Fibroblast of villous mesenchyme (primary cell): ENCODE measurements at regions not wholly inside any gene's neighbourhood (a gene's known extent, or its start where the extent isn't known, plus 50 kb on each side); places are given as distances from the start of the nearest gene placed in this dataset.

ENCODE experiments used
- DNase-seq: peaks from one replicate; pipeline ENCODE4 v3.0.0-alpha.2; 2010; ENCODE audit warnings: low read depth
- H3K4me3 ChIP-seq: 2 replicates; pipeline ENCODE4 v1.5.1; 2011; ENCODE audit warnings: low read depth, mild to moderate bottlenecking, low read length
- TF ChIP-seq, protein P1 (sequence below): IDR thresholded peaks from 2 replicates; pipeline ENCODE4 v1.5.1; 2012; ENCODE audit warnings: low read depth, mild to moderate bottlenecking, low read length; ENCODE audit not compliant: insufficient read depth

DNA sequence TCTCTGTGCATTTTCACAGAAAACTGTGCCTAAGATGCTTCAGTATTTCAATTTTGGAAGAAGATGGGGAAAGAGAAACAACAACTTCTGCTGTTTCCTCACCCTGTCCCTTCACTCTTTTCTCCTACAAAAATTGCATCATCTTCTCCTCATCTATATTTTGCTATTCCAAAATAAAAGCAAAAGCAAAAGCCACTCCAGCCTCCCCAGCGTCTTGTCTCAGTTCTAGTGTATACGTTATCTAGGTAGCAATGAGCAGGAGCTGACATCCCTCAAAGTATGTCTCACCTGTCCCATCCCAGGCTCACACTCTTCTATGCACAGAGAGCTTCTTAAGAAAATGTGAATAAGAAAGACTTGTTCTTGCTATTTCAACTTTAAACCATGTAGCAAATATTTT, 163.8 kb upstream of the TAB2 start:
- DNase-seq: no peak
- no peak overlapping the region for H3K4me3 ChIP-seq
- TF ChIP-seq, protein P1, sequence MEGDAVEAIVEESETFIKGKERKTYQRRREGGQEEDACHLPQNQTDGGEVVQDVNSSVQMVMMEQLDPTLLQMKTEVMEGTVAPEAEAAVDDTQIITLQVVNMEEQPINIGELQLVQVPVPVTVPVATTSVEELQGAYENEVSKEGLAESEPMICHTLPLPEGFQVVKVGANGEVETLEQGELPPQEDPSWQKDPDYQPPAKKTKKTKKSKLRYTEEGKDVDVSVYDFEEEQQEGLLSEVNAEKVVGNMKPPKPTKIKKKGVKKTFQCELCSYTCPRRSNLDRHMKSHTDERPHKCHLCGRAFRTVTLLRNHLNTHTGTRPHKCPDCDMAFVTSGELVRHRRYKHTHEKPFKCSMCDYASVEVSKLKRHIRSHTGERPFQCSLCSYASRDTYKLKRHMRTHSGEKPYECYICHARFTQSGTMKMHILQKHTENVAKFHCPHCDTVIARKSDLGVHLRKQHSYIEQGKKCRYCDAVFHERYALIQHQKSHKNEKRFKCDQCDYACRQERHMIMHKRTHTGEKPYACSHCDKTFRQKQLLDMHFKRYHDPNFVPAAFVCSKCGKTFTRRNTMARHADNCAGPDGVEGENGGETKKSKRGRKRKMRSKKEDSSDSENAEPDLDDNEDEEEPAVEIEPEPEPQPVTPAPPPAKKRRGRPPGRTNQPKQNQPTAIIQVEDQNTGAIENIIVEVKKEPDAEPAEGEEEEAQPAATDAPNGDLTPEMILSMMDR: no peak

DNA sequence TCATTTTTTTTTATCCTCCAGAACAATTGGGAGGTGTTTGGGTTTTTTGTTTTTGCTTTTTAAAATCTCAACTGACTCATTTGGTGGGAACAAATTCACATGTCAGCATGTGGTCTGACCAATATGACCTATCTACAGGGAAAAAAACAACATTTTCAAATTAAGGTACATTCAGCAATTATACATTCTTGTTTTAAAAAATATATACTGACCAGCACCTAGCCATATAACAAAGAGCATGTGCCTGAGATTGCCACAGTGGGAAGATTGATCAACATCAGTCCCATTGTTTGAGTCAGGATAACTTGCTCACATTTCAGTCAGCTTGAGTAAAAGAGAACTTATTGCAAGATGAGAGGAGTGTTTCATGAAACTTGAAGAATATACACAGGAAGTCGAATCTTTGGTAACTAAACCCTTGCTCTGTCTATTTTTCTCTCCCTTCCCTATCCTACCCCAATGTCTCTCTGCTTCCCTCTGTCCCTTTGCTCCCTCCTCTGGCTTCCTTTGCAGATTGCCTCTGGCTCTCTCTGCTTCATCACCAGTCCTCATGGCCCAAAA, 163.2 kb upstream of the TAB2 start:
- no peak overlapping the region for H3K4me3 ChIP-seq
- TF ChIP-seq, protein P1: no peak
- DNase-seq: no peak

DNA sequence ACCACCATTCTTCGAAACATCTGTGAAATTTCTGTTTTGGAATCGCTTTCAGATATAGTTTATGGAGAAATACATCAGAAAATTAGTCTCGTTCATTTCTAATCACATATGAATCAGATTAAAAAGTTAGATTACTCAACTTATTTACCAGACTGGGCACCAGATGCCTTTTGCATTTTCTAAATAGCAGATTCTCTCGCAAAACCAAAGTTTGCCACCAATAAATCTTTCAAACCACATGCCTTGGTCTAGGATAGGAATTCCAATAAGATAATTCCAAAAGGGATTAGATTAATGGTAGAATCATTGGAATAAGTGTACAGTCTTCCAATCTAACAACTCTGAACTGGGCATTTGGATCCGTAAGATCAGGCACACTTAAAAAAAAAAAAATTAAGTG, 160.4 kb upstream of the TAB2 start:
- DNase-seq: no peak
- TF ChIP-seq, protein P1: no peak
- no peak overlapping the region for H3K4me3 ChIP-seq

DNA sequence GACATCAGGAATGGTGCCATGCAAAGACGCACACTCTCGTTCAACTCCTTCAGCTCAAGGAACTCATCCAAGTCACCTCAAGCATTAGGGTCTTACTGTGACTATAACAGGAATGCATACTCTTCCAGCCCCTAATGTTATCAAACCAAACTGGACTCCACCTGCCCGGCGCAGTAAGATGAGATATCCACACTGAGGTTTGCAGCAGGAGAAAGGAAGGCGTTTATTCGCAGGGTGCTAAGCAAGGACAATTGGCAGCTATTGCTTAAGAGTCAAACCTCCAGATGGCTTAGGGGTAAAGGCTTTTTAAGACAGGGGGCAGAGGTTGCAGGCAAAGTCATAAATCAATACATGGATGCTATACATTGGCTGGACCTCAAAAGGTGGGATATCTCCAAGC, 159.4 kb upstream of the TAB2 start:
- no peak for DNase-seq
- no peak overlapping the region for H3K4me3 ChIP-seq
- TF ChIP-seq, protein P1: no peak

DNA sequence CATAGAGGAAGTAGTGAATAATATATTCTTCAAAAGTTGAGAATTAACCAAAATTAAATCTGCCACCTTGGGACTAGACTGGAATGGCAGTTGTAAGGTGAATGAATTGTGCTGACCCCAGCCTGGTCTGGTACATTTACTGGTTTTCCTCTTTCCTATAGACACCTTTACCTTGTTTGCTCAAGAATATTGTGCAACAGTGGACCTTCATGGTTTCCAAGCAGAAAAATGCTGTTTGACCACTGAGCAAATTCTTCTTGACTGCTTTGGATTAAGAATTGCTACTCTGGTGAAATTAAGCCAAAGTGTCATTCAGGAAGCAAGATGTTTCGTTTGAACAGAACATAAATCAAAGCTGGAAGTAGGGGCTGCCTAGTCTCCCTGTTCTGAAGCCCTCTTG, 156.6 kb upstream of the TAB2 start:
- H3K4me3 ChIP-seq: no peak overlapping the region
- DNase-seq: no peak
- TF ChIP-seq, protein P1: no peak

DNA sequence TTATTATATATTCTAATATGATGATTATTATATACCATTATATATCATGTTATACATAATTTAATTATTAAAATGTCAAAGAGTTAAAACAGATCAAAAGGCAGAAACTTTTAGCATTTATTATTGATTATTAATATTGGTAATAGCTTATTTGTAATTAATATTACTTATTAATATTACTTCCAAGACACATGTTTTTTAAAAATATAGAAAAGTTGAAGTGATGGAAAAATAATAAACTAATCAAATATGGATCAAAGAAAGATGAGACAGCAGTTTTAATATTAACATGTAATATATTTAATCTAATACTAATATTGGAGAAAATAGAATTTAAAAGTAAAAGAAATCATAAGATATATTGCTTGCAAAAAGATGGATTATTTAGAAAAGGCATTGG, 154.6 kb upstream of the TAB2 start:
- DNase-seq: no peak
- TF ChIP-seq, protein P1: no peak

DNA sequence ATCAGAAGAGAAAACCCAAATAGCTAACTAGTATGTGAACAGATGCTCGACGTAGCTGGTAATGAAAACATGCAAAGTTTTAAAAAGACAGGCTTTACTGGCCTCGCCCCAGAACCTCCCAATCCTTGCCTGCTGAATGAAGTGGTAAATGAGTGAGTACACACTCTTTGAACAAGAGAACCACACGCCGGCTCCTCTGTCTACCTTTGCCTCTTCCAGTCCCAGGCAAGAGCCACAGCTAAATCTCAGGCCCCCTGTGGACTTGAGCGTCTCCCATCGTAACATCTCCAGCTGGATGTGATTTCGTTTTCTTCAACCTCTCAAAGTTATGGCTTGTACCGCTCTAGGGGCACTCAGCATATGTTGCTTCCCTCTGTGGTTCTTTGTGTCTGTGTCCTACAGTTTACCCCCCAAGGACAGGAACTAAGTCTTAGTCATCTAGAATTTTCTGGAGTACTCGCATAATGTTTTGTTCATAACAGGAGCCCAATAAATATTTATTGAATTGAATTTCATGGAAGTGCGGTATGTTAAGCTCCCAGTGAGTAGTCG, 153.2 kb upstream of the TAB2 start:
- TF ChIP-seq, protein P1: no peak
- H3K4me3 ChIP-seq: no peak overlapping the region
- DNase-seq: no peak

More for the DNA sequence above, 154.6 kb upstream of the TAB2 start:
- no peak overlapping the region for H3K4me3 ChIP-seq
